ENCODE measurements at regions not wholly inside any gene's neighbourhood (a gene's known extent, or its start where the extent isn't known, plus 50 kb on each side); places are given as distances from the start of the nearest gene placed in this dataset.

GRCh38 chr9:79461712-79462111 is 110.1 kb upstream of the TLE4 start:
- H4K20me1 ChIP-seq (ENCODE audit: insufficient read depth, low read length), result no peaks in the 10 kb centered on the region
- H3K79me2 ChIP-seq (ENCODE audit: low read length), result no peaks in the 10 kb centered on the region
- no peaks in the 10 kb centered on the region for H3K27me3 ChIP-seq (ENCODE audit: low read depth, low read length)
- no peaks in the 10 kb centered on the region for H3K9me3 ChIP-seq (ENCODE audit: insufficient read depth, low read length)
- H3K27ac ChIP-seq (ENCODE audit: low read length), result no peak overlapping the region
- TF ChIP-seq CTCF (IDR thresholded peaks at IDR 0.05; ENCODE audit: low read depth, low read length), result no peak
- TF ChIP-seq EZH2phosphoT487 (IDR thresholded peaks at IDR 0.05; ENCODE audit: low read depth), result no peak
- no peak overlapping the region for H3K4me3 ChIP-seq (ENCODE audit: low read length)
- H3K4me1 ChIP-seq (ENCODE audit: low read length), result no peaks in the 10 kb centered on the region
- H3K4me2 ChIP-seq (ENCODE audit: low read length), result no peak overlapping the region
- H3K36me3 ChIP-seq (replicated peaks; ENCODE audit: low read depth, low read length), result no peaks in the 10 kb centered on the region
- no peak overlapping the region for H3K9ac ChIP-seq (ENCODE audit: low read length)
- no peak overlapping the region for H2AFZ ChIP-seq (ENCODE audit: low read depth, low read length)

DNA sequence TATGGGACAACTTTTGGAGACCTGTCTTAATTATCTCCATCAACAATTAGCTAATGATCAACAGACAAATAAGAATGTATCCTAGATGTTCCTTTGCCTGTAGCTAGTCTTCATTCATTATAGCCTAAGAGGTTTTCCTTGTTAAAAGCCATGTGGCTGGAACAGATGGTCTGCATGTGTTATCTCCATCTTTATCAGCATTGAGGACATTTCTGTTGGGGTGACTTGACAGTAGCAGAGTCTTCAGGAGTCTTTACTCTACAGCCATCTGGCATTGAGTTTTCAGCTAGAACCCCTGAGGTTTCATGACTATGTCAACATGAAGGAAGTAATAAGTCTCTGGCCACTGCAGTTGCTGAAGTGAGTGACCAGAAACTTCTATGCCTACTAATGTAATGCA is 106.6 kb upstream of the TLE4 start:
- Histone ChIP-seq H3K79me2 (ENCODE audit: low read length) (no peaks in the 10 kb centered on the region), H3K4me2 (ENCODE audit: low read length) (no peak overlapping the region), H3K4me1 (ENCODE audit: low read length) (no peaks in the 10 kb centered on the region), H3K9me3 (ENCODE audit: insufficient read depth, low read length) (no peaks in the 10 kb centered on the region), H3K27ac (ENCODE audit: low read length) (no peak overlapping the region), H3K4me3 (ENCODE audit: low read length) (no peak overlapping the region), H3K27me3 (ENCODE audit: low read depth, low read length) (no peaks in the 10 kb centered on the region), H3K36me3 (replicated peaks; ENCODE audit: low read depth, low read length) (no peaks in the 10 kb centered on the region), H3K9ac (ENCODE audit: low read length) (no peak overlapping the region), H4K20me1 (ENCODE audit: insufficient read depth, low read length) (no peaks in the 10 kb centered on the region), H2AFZ (ENCODE audit: low read depth, low read length) (no peak overlapping the region)
- TF ChIP-seq CTCF (IDR thresholded peaks at IDR 0.05; ENCODE audit: low read depth, low read length), result no peak
- no peak for TF ChIP-seq EZH2phosphoT487 (IDR thresholded peaks at IDR 0.05; ENCODE audit: low read depth)

GRCh38 chr9:79469164-79469563 is 102.6 kb upstream of the TLE4 start:
- H3K9me3 ChIP-seq (ENCODE audit: insufficient read depth, low read length), result no peaks in the 10 kb centered on the region
- peaks cover 6% of the 10 kb centered on the region for H3K4me1 ChIP-seq (ENCODE audit: low read length)
- no peaks in the 10 kb centered on the region for H3K27me3 ChIP-seq (ENCODE audit: low read depth, low read length)
- H3K4me3 ChIP-seq (ENCODE audit: low read length), result no peak overlapping the region
- H3K36me3 ChIP-seq (replicated peaks; ENCODE audit: low read depth, low read length), result no peaks in the 10 kb centered on the region
- no peak overlapping the region for H3K4me2 ChIP-seq (ENCODE audit: low read length)
- no peak overlapping the region for H3K9ac ChIP-seq (ENCODE audit: low read length)
- H2AFZ ChIP-seq (ENCODE audit: low read depth, low read length), result no peak overlapping the region
- H3K79me2 ChIP-seq (ENCODE audit: low read length), result no peaks in the 10 kb centered on the region
- no peak for TF ChIP-seq EZH2phosphoT487 (IDR thresholded peaks at IDR 0.05; ENCODE audit: low read depth)
- no peak for TF ChIP-seq CTCF (IDR thresholded peaks at IDR 0.05; ENCODE audit: low read depth, low read length)
- H4K20me1 ChIP-seq (ENCODE audit: insufficient read depth, low read length), result no peaks in the 10 kb centered on the region
- no peak overlapping the region for H3K27ac ChIP-seq (ENCODE audit: low read length)

DNA sequence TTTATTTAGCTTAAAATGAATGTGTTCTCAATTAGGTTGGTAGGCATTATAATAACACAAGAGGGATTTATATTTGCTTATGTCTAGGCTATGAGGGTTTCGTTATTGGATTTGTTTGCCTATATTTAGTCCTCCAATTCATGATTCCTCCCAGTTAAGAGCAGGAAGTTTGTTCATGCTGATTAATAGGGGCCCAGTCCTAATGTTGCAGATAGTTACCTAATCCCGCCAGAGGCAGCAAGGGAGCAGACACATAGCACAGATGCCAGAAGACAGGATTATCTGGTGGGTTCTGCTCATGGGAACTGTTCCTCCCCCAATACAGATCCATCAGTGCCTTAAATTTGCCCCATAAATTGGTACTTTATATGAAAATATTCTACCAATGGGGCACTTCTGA is 100.8 kb upstream of the TLE4 start:
- Histone ChIP-seq H3K9ac (ENCODE audit: low read length) (no peak overlapping the region), H3K4me3 (ENCODE audit: low read length) (no peak overlapping the region), H3K9me3 (ENCODE audit: insufficient read depth, low read length) (no peaks in the 10 kb centered on the region), H4K20me1 (ENCODE audit: insufficient read depth, low read length) (no peaks in the 10 kb centered on the region), H3K27me3 (ENCODE audit: low read depth, low read length) (no peaks in the 10 kb centered on the region), H3K36me3 (replicated peaks; ENCODE audit: low read depth, low read length) (no peaks in the 10 kb centered on the region), H3K79me2 (ENCODE audit: low read length) (no peaks in the 10 kb centered on the region), H3K4me2 (ENCODE audit: low read length) (no peak overlapping the region), H2AFZ (ENCODE audit: low read depth, low read length) (no peak overlapping the region), H3K4me1 (ENCODE audit: low read length) (peaks cover 6% of the 10 kb centered on the region), H3K27ac (ENCODE audit: low read length) (no peak overlapping the region)
- TF ChIP-seq EZH2phosphoT487 (IDR thresholded peaks at IDR 0.05; ENCODE audit: low read depth), result no peak
- TF ChIP-seq CTCF (IDR thresholded peaks at IDR 0.05; ENCODE audit: low read depth, low read length), result no peak
